ENCODE measurements at regions not wholly inside any gene's neighbourhood (a gene's known extent, or its start where the extent isn't known, plus 50 kb on each side); places are given as distances from the start of the nearest gene placed in this dataset.

GRCh38 chr13:73693215-73693614 is 441.0 kb downstream of the KLF12 start:
- no peak for DNase-seq

- no peak for DNase-seq
These were observed 442.3 kb downstream of the KLF12 start for GRCh38 chr13:73691891-73692290.

- no peak for DNase-seq
These were observed 446.3 kb downstream of the KLF12 start for GRCh38 chr13:73687929-73688328.

- no peak for DNase-seq
These were observed 447.1 kb downstream of the KLF12 start for GRCh38 chr13:73687087-73687486.

GRCh38 chr13:73684750-73685149 is 449.5 kb downstream of the KLF12 start:
- no peak for DNase-seq

- no peak for DNase-seq
These were observed 449.9 kb downstream of the KLF12 start for GRCh38 chr13:73684286-73684685.

- no peak for DNase-seq
These were observed 450.5 kb downstream of the KLF12 start for GRCh38 chr13:73683746-73684145.

- no peak for DNase-seq
These were observed 452.4 kb downstream of the KLF12 start for GRCh38 chr13:73681779-73682178.

- DNase-seq, result no peak
These were observed 453.2 kb downstream of the KLF12 start for GRCh38 chr13:73681015-73681414.

GRCh38 chr13:73677048-73677601 is 457.1 kb downstream of the KLF12 start:
- DNase-seq, result no peak

- DNase-seq, result no peak
These were observed 457.6 kb downstream of the KLF12 start for GRCh38 chr13:73676550-73677047.

GRCh38 chr13:73675821-73676220 is 458.4 kb downstream of the KLF12 start:
- no peak for DNase-seq

- DNase-seq, result no peak
These were observed 459.6 kb downstream of the KLF12 start for GRCh38 chr13:73674570-73674969.

GRCh38 chr13:73673931-73674330 is 460.3 kb downstream of the KLF12 start:
- DNase-seq, result no peak

GRCh38 chr13:73672492-73672891 is 461.7 kb downstream of the KLF12 start:
- DNase-seq, result no peak

GRCh38 chr13:73671732-73672131 is 462.5 kb downstream of the KLF12 start:
- no peak for DNase-seq

GRCh38 chr13:73671011-73671410 is 463.2 kb downstream of the KLF12 start:
- no peak for DNase-seq

GRCh38 chr13:73667756-73668155 is 466.4 kb downstream of the KLF12 start:
- DNase-seq, result no peak

GRCh38 chr13:73665261-73665660 is 468.9 kb downstream of the KLF12 start:
- DNase-seq, result no peak

- DNase-seq, result no peak
These were observed 469.4 kb downstream of the KLF12 start for GRCh38 chr13:73664851-73665250.

GRCh38 chr13:73662833-73663232 is 471.4 kb downstream of the KLF12 start:
- no peak for DNase-seq

- no peak for DNase-seq
These were observed 472.3 kb downstream of the KLF12 start for GRCh38 chr13:73661687-73662425.

- no peak for DNase-seq
These were observed 473.1 kb downstream of the KLF12 start for GRCh38 chr13:73661066-73661465.

GRCh38 chr13:73658639-73659038 is 475.6 kb downstream of the KLF12 start:
- no peak for DNase-seq
